ENCODE measurements at regions not wholly inside any gene's neighbourhood (a gene's known extent, or its start where the extent isn't known, plus 50 kb on each side); places are given as distances from the start of the nearest gene placed in this dataset.

GRCh38 chr1:30506291-30507015 lies 216.9 kb downstream of the MATN1 start:
- Histone ChIP-seq H3K79me2 (ENCODE audit: control insufficient read depth, insufficient read depth, low read length) (no peaks in the 10 kb centered on the region), H3K4me1 (ENCODE audit: control insufficient read depth, insufficient read depth, low read length) (no peaks in the 10 kb centered on the region), H3K4me2 (ENCODE audit: control insufficient read depth, insufficient read depth) (no peak overlapping the region), H3K4me3 (no peak overlapping the region), H3K27me3 (replicated peaks in 1 of 2; ENCODE audit: control insufficient read depth in 2 of 2, insufficient read depth in 2 of 2, low read length in 1 of 2) (no peaks in the 10 kb centered on the region; a peak in 1 of 4 replicates), H4K20me1 (ENCODE audit: control insufficient read depth, insufficient read depth) (no peaks in the 10 kb centered on the region), H3K27ac (ENCODE audit: control insufficient read depth, insufficient read depth) (no peak overlapping the region), H2AFZ (ENCODE audit: control insufficient read depth, low read depth, low read length) (no peak overlapping the region), H3K9me3 (replicated peaks; ENCODE audit: control insufficient read depth, insufficient read depth, low read length) (no peaks in the 10 kb centered on the region), H3K9ac (ENCODE audit: control insufficient read depth, insufficient read depth, low read length) (no peak overlapping the region), H3K36me3 (ENCODE audit: control insufficient read depth in 2 of 2, insufficient read depth in 2 of 2, low read length in 1 of 2) (no peaks in the 10 kb centered on the region)
- TF ChIP-seq STAT1 (conservative IDR thresholded peaks at IDR 0.05): no peak
- TF ChIP-seq ZNF207 (IDR thresholded peaks at IDR 0.05; ENCODE audit: borderline replicate concordance): no peak
- TF ChIP-seq ZNF687 (IDR thresholded peaks at IDR 0.05): no peak
- TF ChIP-seq HDAC6 (IDR thresholded peaks at IDR 0.05; ENCODE audit: unreplicated experiment): no peak
- TF ChIP-seq WRNIP1 (IDR thresholded peaks at IDR 0.05; ENCODE audit: borderline replicate concordance, low read depth, low read length): no peak
- no peak for TF ChIP-seq EZH2 (IDR thresholded peaks at IDR 0.05; ENCODE audit: borderline replicate concordance, control insufficient read depth, low read depth, low read length)
- TF ChIP-seq HDAC2 (IDR thresholded peaks at IDR 0.05): no peak
- no peak for TF ChIP-seq FOS (IDR thresholded peaks at IDR 0.05; ENCODE audit: borderline replicate concordance, extremely low read depth, insufficient read length)
- no peak for TF ChIP-seq NR2C1 (IDR thresholded peaks at IDR 0.05)
- TF ChIP-seq REST (IDR thresholded peaks at IDR 0.05; ENCODE audit: low read depth, low read length): no peak
- TF ChIP-seq CREM (IDR thresholded peaks at IDR 0.05; ENCODE audit: low read depth): no peak
- no peak for TF ChIP-seq NFXL1 (IDR thresholded peaks at IDR 0.05; ENCODE audit: borderline replicate concordance)
- TF ChIP-seq CEBPB (IDR thresholded peaks at IDR 0.05; ENCODE audit: borderline replicate concordance in 1 of 2, low read depth in 2 of 2, low read length in 2 of 2): no peak
- no peak for TF ChIP-seq ELK1 (IDR thresholded peaks at IDR 0.05; ENCODE audit: low read depth, low read length)
- TF ChIP-seq MXI1 (IDR thresholded peaks at IDR 0.05; ENCODE audit: low read depth, low read length): no peak
- TF ChIP-seq HDGF (IDR thresholded peaks at IDR 0.05): no peak
- TF ChIP-seq JUNB (IDR thresholded peaks at IDR 0.05): no peak
- TF ChIP-seq TCF12 (IDR thresholded peaks at IDR 0.05; ENCODE audit: low read depth, low read length): no peak
- WGBS (ENCODE audit: insufficient coverage, insufficient replicate concordance, low lambda C conversion rate, missing lambda C conversion rate): 18% methylated on average over 9 of the region's 10 CpGs
- in situ Hi-C loops (cut with MboI): no loop called here
- ATAC-seq: no peak
- FAIRE-seq: no peak
- no TSS peak for BruUV-seq (replicated peaks)
- DNase-seq (ENCODE audit: low read depth, low spot score): no peak
- intact Hi-C loops (cut with micrococcal nuclease; ENCODE audit: unreplicated experiment): no loop called here
- ChIA-PET RAD21 (ENCODE audit: unreplicated experiment) (no interaction called here), CTCF (no interaction called here), POLR2A (no interaction called here), SMC1A (ENCODE audit: uncharacterized antibody, unreplicated experiment) (no interaction called here)
